Stimulated activated CD8-positive, alpha-beta memory T cell treated with anti-CD3 and anti-CD28 coated beads, Interleukin-4, amount 100 ng/mL, for 1 hour (primary cell): ENCODE measurements at regions not wholly inside any gene's neighbourhood (a gene's known extent, or its start where the extent isn't known, plus 50 kb on each side); places are given as distances from the start of the nearest gene placed in this dataset.
"Not testable (repeated sequence)": the region's sequence is repeated elsewhere in the genome, so short reads cannot be mapped to it uniquely, and the experiment has no call there.

Experiments used
- DNase-seq, 2 donors: peaks; one replicate each; pipeline ENCODE4 v3.0.0-alpha.2; 2020; ENCODE audit warnings: low read depth in 2 of 2, low spot score in 1 of 2

- DNase-seq = no peak
Measured at GRCh38 chr4:38278255-38278654, 318.1 kb downstream of the PTTG2 start.

DNA sequence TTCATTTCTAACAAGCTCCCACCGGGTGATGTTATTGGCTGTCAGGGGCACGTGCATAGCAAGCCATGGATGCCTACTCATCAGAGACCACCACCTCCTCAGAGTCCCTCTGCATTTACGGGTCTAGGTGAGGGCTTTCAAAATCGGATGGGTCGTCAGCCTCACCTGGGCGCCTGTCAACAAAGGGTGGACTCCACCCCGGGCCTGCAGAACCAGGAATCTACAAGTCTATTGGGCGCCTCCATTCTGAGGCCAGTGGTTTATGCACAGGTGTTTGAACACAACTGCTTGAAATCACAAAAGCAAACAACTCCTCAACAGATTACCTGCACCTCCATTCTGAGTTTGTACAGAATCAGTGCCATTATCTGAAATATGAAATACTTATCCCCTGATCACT, 318.9 kb downstream of the PTTG2 start:
- no peak for DNase-seq

DNA sequence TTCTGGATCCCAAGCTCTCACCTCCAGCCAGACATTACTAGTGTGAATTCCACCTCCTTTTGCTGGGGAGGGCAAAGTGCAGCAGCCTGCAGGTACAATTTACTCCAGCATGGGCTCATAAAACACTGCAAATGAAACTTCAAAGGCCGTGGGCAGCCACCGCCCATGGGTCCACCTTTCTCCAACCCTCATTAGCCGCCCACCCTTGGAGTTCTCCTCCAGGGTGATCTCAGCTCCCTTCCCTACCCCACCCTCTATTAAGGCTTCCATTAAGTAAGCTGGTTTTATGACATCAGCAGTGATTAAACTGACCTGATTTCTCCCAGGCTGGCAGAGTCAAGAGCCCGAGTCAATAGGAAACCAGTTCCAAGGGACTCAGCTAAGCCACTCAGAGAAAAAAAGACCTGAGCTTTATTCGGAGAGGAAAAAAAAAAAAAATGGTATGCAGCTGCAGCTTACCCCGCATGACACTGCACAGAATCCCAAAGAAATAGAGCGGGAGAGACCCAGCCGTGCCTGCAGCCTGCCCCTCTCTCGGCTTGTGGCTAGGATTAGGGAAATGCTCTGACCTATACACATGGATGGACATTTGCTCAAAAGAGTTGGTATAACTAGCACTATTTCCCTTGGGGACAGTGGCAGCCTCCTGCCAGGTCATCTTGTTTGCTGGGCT, 319.6 kb downstream of the PTTG2 start:
- no peak for DNase-seq

GRCh38 chr4:38280323-38280706, 320.1 kb downstream of the PTTG2 start:
- DNase-seq = no peak

DNA sequence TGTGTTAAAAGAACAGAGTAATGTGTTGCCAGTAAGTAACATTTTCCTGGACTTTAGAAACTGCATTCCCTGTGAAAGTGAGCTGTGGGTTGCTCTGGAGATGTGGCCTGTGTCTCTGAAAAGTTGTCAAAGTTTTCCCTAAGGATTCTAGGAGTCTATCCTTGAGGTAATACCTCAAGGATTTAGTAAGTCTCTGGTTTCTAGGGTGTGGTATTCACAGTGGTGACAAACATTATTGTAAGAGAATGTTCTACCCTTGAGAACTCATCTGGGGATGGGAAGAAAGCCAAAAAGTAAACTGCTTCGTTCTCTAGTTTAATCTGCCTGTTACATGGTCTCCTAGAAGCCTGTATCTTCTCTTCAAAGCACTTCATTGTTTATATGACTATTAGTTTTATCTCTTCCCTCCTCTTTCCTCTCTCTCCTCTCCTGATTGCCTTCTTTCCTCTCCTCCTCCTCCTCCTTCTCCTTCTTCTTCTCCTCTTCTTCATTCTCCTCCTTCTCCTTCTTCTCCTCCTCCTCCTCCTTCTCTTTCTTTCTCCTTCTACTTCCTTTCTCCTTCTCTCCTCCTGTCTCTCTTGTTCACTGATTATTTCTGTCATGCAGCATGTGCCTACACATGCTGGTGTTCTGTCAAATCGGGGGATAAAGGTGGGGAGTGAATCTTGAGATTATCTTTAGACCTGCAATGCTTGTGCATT, 321.3 kb downstream of the PTTG2 start:
- DNase-seq = no peak

DNA sequence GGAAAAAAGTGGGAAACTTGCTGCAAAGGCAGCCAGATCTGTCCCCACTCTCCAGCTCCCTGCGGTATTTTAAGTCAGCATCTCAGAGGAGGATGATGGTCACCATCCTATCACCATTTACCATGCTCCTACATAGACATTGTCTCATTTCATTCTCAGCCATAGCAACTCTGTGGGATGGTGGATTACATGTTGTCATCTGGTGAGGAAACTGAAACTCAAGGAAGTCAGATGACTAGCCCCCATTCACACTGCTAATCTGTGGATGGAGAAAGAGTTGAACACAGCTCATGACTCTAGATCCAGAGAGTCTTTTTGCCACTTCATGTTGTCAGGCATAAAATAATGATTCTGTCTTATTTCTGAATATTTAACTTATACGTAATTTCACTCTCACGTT, 323.5 kb downstream of the PTTG2 start:
- no peak for DNase-seq

DNA sequence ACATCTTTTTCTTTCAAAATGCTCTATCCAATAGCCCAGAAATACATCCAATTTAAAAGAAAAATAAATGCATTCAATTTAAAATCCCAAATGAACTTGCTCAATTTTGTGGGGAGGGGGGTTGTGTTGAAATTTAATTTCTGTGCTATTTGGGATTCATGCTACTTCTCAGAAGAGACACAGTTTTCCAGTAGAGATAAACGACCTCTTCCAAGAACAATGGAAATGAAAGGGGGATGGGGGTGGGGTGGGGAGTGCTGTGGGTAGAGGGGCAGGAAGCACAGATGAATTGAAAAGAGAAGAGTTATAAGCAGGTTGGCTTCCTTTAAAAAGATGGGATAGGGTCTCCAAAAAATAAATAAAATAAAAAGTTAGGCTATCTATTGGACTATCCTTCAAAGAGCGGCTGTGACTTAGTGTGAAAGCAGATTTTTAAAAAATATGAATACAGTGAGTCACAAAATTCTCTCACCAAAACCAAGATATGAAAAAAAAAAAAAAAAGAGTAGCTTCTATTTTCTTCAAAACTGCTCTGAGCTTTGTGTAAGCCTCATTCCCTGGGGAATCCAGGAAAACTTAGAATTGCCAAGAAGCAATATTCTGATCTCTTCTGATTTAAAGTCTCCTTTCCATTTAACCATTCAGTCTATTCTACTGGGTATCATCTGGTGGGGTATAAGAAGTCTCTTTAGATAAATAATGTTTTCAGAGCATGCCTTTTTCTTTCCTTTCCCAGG, 324.3 kb downstream of the PTTG2 start:
- no peak for DNase-seq

DNA sequence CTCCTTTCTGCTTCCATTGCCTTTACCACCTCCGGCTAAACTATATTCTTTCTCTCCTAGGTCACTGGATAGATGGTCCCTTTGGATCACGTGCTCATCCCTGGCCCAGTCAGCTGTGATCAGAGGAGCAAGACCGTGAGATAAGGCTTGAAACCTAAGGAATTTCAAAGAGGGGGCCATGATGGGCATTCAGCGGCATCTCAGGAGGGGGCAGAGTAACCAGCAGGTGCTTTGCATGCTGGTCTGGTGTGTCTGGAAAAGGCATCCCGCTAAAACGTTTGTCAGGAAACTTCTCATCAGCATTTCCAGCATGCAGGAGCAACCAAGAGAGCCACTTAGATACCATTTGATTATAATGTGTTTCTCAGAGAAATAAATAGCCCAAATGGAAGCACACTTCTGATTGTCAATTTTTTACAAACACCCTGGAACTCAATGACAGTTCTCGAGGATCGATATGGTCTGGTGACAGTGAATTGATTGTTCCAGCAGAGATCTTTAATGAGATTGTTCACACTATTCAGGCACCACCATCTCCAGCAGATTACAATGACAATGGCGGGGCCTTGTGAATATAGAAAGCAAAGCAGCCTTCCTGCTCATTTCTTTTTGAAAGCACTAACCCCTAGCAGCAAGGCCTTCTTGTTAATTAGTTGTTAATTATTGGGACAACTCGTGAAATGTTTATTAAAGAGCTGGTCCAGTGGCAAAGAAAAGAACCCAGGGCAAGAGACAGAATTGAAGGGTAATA, 327.1 kb downstream of the PTTG2 start:
- no peak for DNase-seq

- no peak for DNase-seq
Measured at GRCh38 chr4:38289553-38289952, 329.4 kb downstream of the PTTG2 start.

DNA sequence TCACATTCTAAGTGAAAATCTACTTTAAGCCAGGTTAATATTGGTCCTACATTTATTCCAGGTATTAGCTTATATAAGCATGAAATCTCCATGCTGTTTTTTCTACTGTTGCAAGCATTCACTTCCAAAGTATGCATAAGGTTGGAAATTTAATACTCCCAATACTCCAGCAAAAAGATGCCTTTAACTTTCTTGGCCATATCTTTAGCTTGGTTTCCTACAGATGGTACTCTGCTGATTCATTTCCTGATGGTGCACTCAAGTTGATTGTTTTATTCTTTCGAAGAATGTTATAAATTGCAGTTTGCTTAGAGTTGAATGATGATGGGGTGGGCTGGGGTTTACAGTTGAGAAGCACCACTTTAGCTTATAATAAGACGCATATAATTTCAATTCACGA, 330.2 kb downstream of the PTTG2 start:
- no peak for DNase-seq

- DNase-seq = no peak
Measured at GRCh38 chr4:38290914-38291313, 330.7 kb downstream of the PTTG2 start.

DNA sequence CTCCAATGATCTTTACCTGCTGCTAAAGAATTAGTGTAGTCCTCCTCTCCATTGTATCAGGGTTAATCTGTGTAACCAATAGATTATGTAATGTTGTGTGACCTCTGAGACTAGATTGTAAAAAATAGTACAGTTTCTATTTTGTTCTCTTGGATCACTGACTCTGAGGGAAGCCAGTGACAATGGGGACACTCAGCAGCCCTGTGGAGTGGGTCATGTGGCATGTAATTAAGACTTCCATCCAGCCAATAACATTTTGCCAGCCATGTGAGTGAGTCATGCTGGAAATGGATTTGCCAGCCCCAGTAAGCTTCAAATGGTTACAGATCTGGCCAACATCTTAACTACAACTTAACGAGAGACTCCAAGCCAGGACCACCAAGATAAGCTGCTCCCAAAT, 332.3 kb downstream of the PTTG2 start:
- no peak for DNase-seq

DNA sequence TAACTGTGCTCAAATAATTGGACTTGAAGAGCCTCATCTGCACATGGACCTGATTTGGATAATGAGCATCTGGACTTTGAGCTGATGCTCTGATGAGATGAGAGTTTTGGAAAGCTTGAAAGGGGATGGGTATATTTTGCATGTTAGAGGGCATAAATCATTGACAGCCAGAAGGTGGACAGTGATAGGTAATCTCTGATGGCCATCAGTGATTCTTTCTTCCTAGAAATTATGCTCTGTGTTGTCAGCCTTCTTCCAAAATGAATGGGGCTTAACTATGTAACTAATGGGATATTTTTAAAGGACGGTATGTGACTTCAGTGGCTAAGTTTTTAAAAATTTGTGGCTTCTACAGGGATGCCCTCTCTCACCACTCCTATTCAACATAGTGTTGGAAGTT, 334.0 kb downstream of the PTTG2 start:
- no peak for DNase-seq

GRCh38 chr4:38297061-38297460, 336.9 kb downstream of the PTTG2 start:
- DNase-seq = no peak

GRCh38 chr4:38298868-38299713, 338.9 kb downstream of the PTTG2 start:
- DNase-seq = no peak

DNA sequence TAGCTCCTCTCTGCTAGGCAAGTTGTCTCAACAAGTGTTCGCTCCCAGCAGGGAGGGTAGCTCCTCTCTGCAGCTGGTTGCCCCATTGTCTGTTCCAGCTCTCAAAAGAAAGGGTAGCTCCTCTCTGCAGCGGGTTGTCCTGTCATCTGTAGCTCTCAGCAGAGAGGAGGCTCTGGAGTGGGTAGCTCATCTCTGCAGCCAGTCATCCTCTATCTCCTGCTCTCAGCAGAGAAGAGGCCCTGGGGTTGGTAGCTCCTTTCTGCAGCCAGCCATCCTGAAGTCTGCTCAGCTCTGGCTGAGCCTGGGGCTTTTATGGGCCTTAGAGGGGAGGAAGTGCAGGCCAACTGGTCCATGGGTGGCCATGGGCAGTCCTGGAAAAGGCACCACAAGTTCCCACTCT, 342.7 kb downstream of the PTTG2 start:
- DNase-seq = no peak

DNA sequence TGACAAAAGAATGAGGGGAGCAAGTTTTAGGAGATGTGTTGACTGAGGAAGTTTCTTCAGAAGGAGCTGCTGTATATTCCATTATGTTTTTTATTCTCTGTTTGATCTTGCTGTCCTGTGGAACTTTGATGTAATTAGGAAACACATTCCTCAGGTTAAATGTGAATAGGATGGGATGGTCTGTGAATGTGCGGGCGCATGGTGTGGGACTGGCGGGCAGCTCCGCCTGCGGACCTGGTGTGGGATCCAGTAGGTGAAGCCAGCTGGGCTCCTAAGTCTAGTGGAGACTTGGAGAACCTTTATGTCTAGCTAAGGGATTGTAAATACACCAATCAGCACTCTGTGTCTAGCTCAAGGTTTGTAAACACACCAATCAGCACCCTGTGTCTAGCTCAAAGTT, 344.3 kb downstream of the PTTG2 start:
- not testable (repeated sequence) for DNase-seq

DNA sequence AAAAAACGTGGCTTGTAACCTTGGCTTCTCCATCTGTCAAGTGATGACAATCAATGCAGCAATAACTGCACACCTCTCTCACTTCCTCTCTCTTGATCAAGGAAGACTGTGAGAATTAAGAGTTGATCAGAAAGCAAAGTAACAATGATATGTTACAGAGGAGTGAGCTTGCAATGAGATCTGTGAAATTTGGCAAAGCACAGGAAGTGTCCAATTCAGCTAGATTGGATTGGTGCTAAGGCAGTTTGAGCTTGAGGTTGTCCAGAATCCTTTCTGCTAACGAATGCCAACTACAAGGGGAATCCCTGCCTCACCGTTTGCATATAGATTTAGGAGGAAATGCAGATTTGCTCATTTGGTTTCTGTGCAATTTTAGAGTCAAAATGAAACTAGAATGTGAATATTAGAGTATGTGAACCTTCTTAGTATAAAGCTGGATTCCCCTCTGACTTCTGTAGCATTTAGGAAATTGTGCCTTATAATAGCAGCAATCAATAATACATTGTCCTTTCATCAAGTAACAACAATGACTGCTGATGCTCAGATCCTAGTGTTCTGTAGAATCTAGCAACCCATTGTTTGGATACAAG, 346.4 kb downstream of the PTTG2 start:
- no peak for DNase-seq

DNA sequence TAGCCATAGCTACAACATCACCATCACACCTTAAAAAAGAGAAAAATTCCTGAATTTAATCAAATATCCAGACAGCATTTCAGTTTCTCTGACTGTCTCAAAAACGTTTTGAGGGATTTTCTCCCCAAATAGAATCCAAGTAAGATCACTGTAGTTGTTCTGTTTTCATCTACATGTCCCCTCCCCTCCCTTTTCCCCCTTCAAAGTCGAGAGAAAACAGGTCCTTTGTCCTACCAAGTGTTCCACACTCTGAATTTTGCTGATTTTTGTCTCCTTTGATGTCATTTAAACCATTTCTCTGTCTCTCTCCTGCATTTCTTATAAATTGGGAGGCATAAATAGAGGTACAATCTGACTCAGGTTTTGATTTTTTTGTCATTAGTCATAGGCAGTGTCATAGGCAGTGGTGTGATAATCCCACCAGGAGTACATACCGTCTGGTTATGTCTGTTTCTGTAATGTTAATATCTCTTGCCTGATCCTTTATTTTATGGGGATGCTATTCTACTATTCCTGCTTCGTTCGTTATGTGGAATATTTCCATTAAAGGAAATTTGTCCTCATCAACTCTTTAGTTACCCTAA, 348.6 kb downstream of the PTTG2 start:
- no peak for DNase-seq

- DNase-seq = no peak
Measured at GRCh38 chr4:38309471-38309870, 349.3 kb downstream of the PTTG2 start.
